Activated naive CD8-positive, alpha-beta T cell (primary cell): ENCODE measurements at regions not wholly inside any gene's neighbourhood (a gene's known extent, or its start where the extent isn't known, plus 50 kb on each side); places are given as distances from the start of the nearest gene placed in this dataset.

ENCODE experiments used
- H3K27ac Mint-ChIP-seq: one replicate; pipeline ENCODE4 v1.8.0; 2021; ENCODE audit warnings: mixed read lengths
- H3K27me3 Mint-ChIP-seq: one replicate; pipeline ENCODE4 v1.8.0; 2021; ENCODE audit warnings: mixed read lengths
- H3K36me3 Mint-ChIP-seq: one replicate; pipeline ENCODE4 v1.8.0; 2021; ENCODE audit warnings: mixed read lengths
- H3K4me1 Mint-ChIP-seq: one replicate; pipeline ENCODE4 v1.8.0; 2021; ENCODE audit warnings: low read depth, mixed read lengths
- H3K4me3 Mint-ChIP-seq: one replicate; pipeline ENCODE4 v1.8.0; 2021; ENCODE audit warnings: mild to moderate bottlenecking, mixed read lengths
- H3K9me3 Mint-ChIP-seq: one replicate; pipeline ENCODE4 v1.8.0; 2021; ENCODE audit warnings: low read depth, mixed read lengths

GRCh38 chr13:76239031-76239680 is 603.0 kb downstream of the LMO7 start:
- Mint-ChIP-seq H3K36me3 (no peaks in the 10 kb centered on the region), H3K27ac (no peak overlapping the region), H3K9me3 (no peaks in the 10 kb centered on the region)

DNA sequence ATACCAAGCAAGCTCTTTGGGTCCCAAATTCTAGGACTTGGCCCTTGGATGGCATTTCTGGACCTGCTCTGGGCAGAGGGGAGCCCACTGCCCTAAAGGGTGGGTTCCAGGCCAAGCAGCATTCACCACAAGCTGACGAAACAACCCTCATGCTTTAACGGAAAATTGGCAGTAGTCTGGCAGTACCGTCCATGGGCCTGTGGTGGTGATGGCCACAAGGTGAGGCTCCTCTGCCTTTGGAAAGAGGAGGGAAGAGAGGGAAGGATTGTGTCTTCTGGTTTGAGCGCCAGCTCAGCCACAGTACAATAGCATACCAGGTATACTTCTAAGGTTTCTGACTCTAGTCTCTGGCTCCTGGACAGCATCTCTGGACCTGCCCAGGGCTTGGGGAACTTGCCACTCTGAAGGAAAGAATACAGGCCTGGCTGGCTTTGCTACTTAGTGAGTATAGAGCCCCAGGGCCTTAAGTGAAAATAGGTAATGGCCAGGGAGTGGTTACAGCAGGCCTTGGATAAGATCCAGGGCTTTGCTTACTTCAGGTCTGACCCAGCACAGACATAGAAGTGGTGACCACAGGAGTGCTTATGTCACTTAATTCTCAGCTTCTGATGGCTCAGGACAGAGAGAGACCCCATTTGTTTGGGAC is 595.5 kb downstream of the LMO7 start:
- no peak overlapping the region for H3K4me3 Mint-ChIP-seq
- H3K9me3 Mint-ChIP-seq: no peaks in the 10 kb centered on the region
- peaks cover 2% of the 10 kb centered on the region for H3K27me3 Mint-ChIP-seq
- H3K27ac Mint-ChIP-seq: no peak overlapping the region
- no peaks in the 10 kb centered on the region for H3K36me3 Mint-ChIP-seq
- no peaks in the 10 kb centered on the region for H3K4me1 Mint-ChIP-seq

More at GRCh38 chr13:76239031-76239680, 603.0 kb downstream of the LMO7 start:
- no peak overlapping the region for H3K4me3 Mint-ChIP-seq
- H3K4me1 Mint-ChIP-seq: no peaks in the 10 kb centered on the region
- peaks cover 2% of the 10 kb centered on the region for H3K27me3 Mint-ChIP-seq

GRCh38 chr13:76229281-76229680 is 593.2 kb downstream of the LMO7 start:
- no peaks in the 10 kb centered on the region for H3K9me3 Mint-ChIP-seq
- no peak overlapping the region for H3K27ac Mint-ChIP-seq
- H3K36me3 Mint-ChIP-seq: no peaks in the 10 kb centered on the region
- H3K4me3 Mint-ChIP-seq: no peak overlapping the region
- H3K27me3 Mint-ChIP-seq: peaks cover 4% of the 10 kb centered on the region
- no peaks in the 10 kb centered on the region for H3K4me1 Mint-ChIP-seq

- Mint-ChIP-seq H3K4me1 (no peaks in the 10 kb centered on the region), H3K9me3 (no peaks in the 10 kb centered on the region), H3K27ac (no peak overlapping the region), H3K27me3 (peaks cover 4% of the 10 kb centered on the region), H3K4me3 (no peak overlapping the region), H3K36me3 (no peaks in the 10 kb centered on the region)
Observed at GRCh38 chr13:76226941-76227340, 590.8 kb downstream of the LMO7 start.

GRCh38 chr13:76225815-76226489 is 589.8 kb downstream of the LMO7 start:
- peaks cover 4% of the 10 kb centered on the region for H3K27me3 Mint-ChIP-seq
- no peaks in the 10 kb centered on the region for H3K4me1 Mint-ChIP-seq
- no peak overlapping the region for H3K27ac Mint-ChIP-seq
- H3K9me3 Mint-ChIP-seq: no peaks in the 10 kb centered on the region
- no peak overlapping the region for H3K4me3 Mint-ChIP-seq
- H3K36me3 Mint-ChIP-seq: no peaks in the 10 kb centered on the region

DNA sequence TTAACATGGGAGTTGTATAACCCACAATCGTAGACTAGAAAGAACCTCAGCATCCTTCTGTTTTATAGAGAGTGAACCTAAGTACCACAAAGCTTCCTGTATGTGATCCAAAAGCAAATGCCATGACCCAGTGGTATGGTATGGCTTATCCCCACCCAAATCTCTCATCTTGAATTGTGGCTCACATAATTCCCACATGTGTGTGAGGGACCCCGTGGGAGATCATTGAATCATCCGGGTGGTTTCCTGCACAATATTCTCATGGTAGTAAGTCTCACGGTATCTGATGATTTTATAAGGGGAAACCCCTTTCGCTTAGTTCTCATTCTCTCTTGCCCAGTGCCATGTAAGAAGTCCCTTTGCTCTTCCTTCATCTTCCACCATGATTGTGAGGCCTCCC is 587.9 kb downstream of the LMO7 start:
- H3K27me3 Mint-ChIP-seq: peaks cover 4% of the 10 kb centered on the region
- no peaks in the 10 kb centered on the region for H3K4me1 Mint-ChIP-seq

DNA sequence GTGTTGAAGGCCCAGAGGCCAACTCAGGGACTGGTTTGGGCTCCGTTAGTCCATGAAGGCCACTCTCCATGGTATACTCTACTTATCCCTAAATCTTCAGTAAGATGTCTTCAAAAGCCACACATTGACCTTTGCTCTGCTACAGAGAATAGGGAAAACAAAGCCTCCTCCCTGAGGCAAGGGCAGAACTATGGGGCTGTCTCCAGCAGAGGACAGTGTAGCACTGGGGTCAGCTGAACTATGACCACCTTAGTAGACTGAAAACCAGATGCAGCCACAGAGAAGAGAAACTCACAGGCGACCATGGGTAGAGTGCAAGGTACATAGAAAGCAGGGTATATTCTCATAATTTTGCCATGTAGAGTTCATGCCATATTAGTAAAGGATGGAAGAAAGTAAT is 587.4 kb downstream of the LMO7 start:
- H3K9me3 Mint-ChIP-seq: no peaks in the 10 kb centered on the region
- no peak overlapping the region for H3K4me3 Mint-ChIP-seq
- H3K36me3 Mint-ChIP-seq: no peaks in the 10 kb centered on the region
- no peak overlapping the region for H3K27ac Mint-ChIP-seq
- peaks cover 4% of the 10 kb centered on the region for H3K27me3 Mint-ChIP-seq
- no peaks in the 10 kb centered on the region for H3K4me1 Mint-ChIP-seq

More for the DNA sequence above, 587.9 kb downstream of the LMO7 start:
- Mint-ChIP-seq H3K36me3 (no peaks in the 10 kb centered on the region), H3K9me3 (no peaks in the 10 kb centered on the region), H3K4me3 (no peak overlapping the region), H3K27ac (no peak overlapping the region)

- H3K36me3 Mint-ChIP-seq: no peaks in the 10 kb centered on the region
- H3K9me3 Mint-ChIP-seq: no peaks in the 10 kb centered on the region
- no peaks in the 10 kb centered on the region for H3K4me1 Mint-ChIP-seq
- H3K27ac Mint-ChIP-seq: no peak overlapping the region
- peaks cover 4% of the 10 kb centered on the region for H3K27me3 Mint-ChIP-seq
- H3K4me3 Mint-ChIP-seq: no peak overlapping the region
Observed at GRCh38 chr13:76222511-76222910, 586.4 kb downstream of the LMO7 start.

DNA sequence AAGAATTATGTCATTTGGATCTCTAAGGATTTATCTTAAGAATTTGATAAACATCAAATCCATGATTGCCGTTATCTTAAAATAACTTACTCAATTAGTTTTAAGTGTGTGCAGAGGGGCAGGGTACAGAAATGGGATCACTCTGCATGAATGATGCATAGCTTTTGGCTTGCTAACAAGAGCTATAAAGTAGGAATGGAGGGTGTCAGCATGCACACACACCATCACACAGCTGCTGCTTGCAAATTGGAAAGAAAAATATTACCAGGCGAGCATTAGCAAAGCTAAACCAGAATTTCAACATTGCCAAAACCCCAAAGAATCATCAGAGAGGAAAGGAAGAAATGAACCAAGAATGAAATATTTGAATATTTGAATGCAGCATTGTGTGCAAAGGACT is 580.6 kb downstream of the LMO7 start:
- Mint-ChIP-seq H3K36me3 (no peaks in the 10 kb centered on the region), H3K4me1 (no peaks in the 10 kb centered on the region), H3K9me3 (no peaks in the 10 kb centered on the region), H3K4me3 (no peak overlapping the region), H3K27ac (no peak overlapping the region), H3K27me3 (no peaks in the 10 kb centered on the region)

DNA sequence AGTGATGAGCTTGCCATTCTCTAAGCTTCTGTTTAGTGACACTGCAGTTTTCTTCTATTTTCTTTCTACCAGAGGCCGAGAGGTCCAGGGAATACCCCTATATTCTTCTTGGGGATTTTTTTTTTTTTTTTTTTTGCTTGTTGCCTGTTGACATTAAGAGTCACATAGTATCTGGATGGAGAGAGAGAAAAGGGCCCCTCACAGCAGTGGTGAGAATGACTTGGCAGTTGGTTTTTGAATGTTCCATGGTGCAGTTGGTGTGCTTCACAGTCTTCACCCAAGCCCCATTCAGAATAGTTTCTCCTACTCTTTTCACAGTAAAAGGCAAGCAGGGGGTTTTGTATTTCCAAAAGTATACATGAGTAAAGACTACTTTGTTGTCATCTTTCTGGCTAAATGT is 577.9 kb downstream of the LMO7 start:
- H3K4me1 Mint-ChIP-seq: no peaks in the 10 kb centered on the region
- H3K27me3 Mint-ChIP-seq: no peaks in the 10 kb centered on the region
- no peaks in the 10 kb centered on the region for H3K9me3 Mint-ChIP-seq
- H3K27ac Mint-ChIP-seq: no peak overlapping the region
- H3K4me3 Mint-ChIP-seq: no peak overlapping the region
- no peaks in the 10 kb centered on the region for H3K36me3 Mint-ChIP-seq

- Mint-ChIP-seq H3K27me3 (no peaks in the 10 kb centered on the region), H3K36me3 (no peaks in the 10 kb centered on the region), H3K4me1 (no peaks in the 10 kb centered on the region), H3K4me3 (no peak overlapping the region), H3K27ac (no peak overlapping the region), H3K9me3 (no peaks in the 10 kb centered on the region)
Observed at GRCh38 chr13:76213423-76213904, 577.3 kb downstream of the LMO7 start.

- Mint-ChIP-seq H3K27ac (no peak overlapping the region), H3K4me3 (no peak overlapping the region), H3K36me3 (no peaks in the 10 kb centered on the region), H3K27me3 (peaks cover 4% of the 10 kb centered on the region), H3K4me1 (no peaks in the 10 kb centered on the region), H3K9me3 (no peaks in the 10 kb centered on the region)
Observed at GRCh38 chr13:76210262-76210661, 574.1 kb downstream of the LMO7 start.

DNA sequence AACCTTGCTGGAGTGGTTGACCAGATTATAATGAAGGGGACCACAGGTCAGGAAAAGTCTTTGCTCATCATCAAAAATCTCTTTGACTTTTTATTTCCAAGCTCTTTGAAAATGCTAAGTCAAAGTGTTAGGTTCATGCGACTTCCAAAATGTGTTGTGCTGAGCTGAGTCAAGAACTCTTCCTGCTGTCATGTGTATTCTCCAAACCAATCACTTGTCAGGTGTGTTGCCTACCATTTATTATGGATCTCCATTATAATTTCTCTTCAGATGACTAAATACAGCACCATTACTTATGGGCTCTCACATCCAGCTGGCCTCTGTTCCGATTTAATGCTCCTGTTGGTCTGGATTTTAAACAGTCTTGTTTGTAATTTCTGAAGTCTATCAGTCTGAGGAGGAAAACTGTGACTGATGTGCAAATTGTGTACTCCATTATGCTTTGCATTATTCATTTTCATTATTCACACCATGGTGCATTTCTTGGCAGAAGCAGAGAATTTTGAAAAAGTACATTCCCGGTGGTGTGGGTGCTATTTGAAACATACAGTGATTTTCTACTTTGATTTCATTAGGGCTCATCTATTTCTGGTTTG is 562.5 kb downstream of the LMO7 start:
- no peaks in the 10 kb centered on the region for H3K36me3 Mint-ChIP-seq
- no peaks in the 10 kb centered on the region for H3K9me3 Mint-ChIP-seq
- H3K27ac Mint-ChIP-seq: no peak overlapping the region
- H3K4me1 Mint-ChIP-seq: no peaks in the 10 kb centered on the region
- no peaks in the 10 kb centered on the region for H3K27me3 Mint-ChIP-seq
- no peak overlapping the region for H3K4me3 Mint-ChIP-seq

GRCh38 chr13:76189882-76190519 is 553.9 kb downstream of the LMO7 start:
- H3K9me3 Mint-ChIP-seq: no peaks in the 10 kb centered on the region

More at GRCh38 chr13:76189882-76190519, 553.9 kb downstream of the LMO7 start:
- Mint-ChIP-seq H3K4me1 (no peaks in the 10 kb centered on the region), H3K36me3 (no peaks in the 10 kb centered on the region), H3K4me3 (no peak overlapping the region), H3K27ac (no peak overlapping the region), H3K27me3 (no peaks in the 10 kb centered on the region)
